Neural progenitor cell (in vitro differentiated cells): ENCODE measurements at regions not wholly inside any gene's neighbourhood (a gene's known extent, or its start where the extent isn't known, plus 50 kb on each side); places are given as distances from the start of the nearest gene placed in this dataset.
A peak's percentile ranks its signal among the peaks of the same experiment; 100 is the strongest.

Experiments
- DNase-seq: peaks from one replicate; pipeline ENCODE4 v3.0.0-alpha.2; 2016; ENCODE audit warnings: low spot score
- H2AFZ ChIP-seq: fragments of 200-600 bp; sonication (generic); replicated peaks from 2 replicates; pipeline ENCODE4 v1.6.1; 2016; ENCODE audit warnings: antibody characterized with exemption
- H3F3A ChIP-seq: fragments of 200-600 bp; sonication (generic); 2 replicates; pipeline ENCODE4 v1.6.1; 2016; ENCODE audit warnings: antibody characterized with exemption, low read depth
- H3K27ac ChIP-seq: fragments of 200-600 bp; sonication (generic); 2 replicates; pipeline ENCODE4 v1.5.1; 2016; ENCODE audit warnings: mild to moderate bottlenecking
- H3K27me3 ChIP-seq: fragments of 200-600 bp; sonication (generic); 2 replicates; pipeline ENCODE4 v1.6.1; 2016; ENCODE audit warnings: mild to moderate bottlenecking, moderate library complexity
- H3K36me3 ChIP-seq: fragments of 200-600 bp; sonication (generic); 2 replicates; pipeline ENCODE4 v1.5.1; 2016
- H3K4me1 ChIP-seq: fragments of 200-600 bp; sonication (generic); 2 replicates; pipeline ENCODE4 v1.6.1; 2016; ENCODE audit warnings: mixed run types
- H3K4me2 ChIP-seq: fragments of 200-600 bp; sonication (generic); 2 replicates; pipeline ENCODE4 v1.6.1; 2016
- H3K4me3 ChIP-seq: fragments of 200-600 bp; sonication (generic); 2 replicates; pipeline ENCODE4 v1.5.1; 2016
- H3K79me2 ChIP-seq: fragments of 200-600 bp; sonication (generic); 2 replicates; pipeline ENCODE4 v1.6.1; 2016; ENCODE audit warnings: low read depth
- H3K9ac ChIP-seq: fragments of 200-600 bp; sonication (generic); 2 replicates; pipeline ENCODE4 v1.6.1; 2016
- H3K9me3 ChIP-seq: fragments of 200-600 bp; sonication (generic); 2 replicates; pipeline ENCODE4 v1.5.1; 2016; ENCODE audit warnings: low read depth
- H4K20me1 ChIP-seq: fragments of 200-600 bp; sonication (generic); 2 replicates; pipeline ENCODE4 v1.6.1; 2016; ENCODE audit warnings: low read depth
- H3K27ac Mint-ChIP-seq: 3 replicates; pipeline ENCODE4 v1.8.0; 2021; ENCODE audit warnings: mixed read lengths
- H3K27me3 Mint-ChIP-seq: 2 replicates; pipeline ENCODE4 v1.8.0; 2022; ENCODE audit warnings: low read depth, mild to moderate bottlenecking, inconsistent platforms, moderate library complexity, mixed read lengths; ENCODE audit not compliant: insufficient read depth
- H3K36me3 Mint-ChIP-seq: 3 replicates; pipeline ENCODE4 v1.8.0; 2021; ENCODE audit warnings: mixed read lengths
- H3K4me1 Mint-ChIP-seq: 3 replicates; pipeline ENCODE4 v1.8.0; 2021; ENCODE audit warnings: mixed read lengths
- H3K4me3 Mint-ChIP-seq: 3 replicates; pipeline ENCODE4 v1.8.0; 2021; ENCODE audit warnings: mild to moderate bottlenecking, moderate library complexity, mixed read lengths
- H3K9me3 Mint-ChIP-seq: 3 replicates; pipeline ENCODE4 v1.8.0; 2020; ENCODE audit warnings: mixed read lengths
- EZH2 ChIP-seq: fragments of 200-600 bp; sonication (generic); IDR thresholded peaks from 2 replicates; pipeline ENCODE4 v1.6.1; 2017; ENCODE audit warnings: antibody characterized with exemption, mild to moderate bottlenecking, moderate library complexity
- EZH2phosphoT487 ChIP-seq: fragments of 200-600 bp; sonication (generic); IDR thresholded peaks from 2 replicates; pipeline ENCODE4 v1.6.1; 2017; ENCODE audit warnings: antibody characterized with exemption
- TF ChIP-seq, protein P1 (sequence below): fragments of 200-600 bp; sonication (generic); IDR thresholded peaks from 2 replicates; pipeline ENCODE4 v1.5.1; 2017; ENCODE audit warnings: antibody characterized with exemption, mild to moderate bottlenecking

DNA sequence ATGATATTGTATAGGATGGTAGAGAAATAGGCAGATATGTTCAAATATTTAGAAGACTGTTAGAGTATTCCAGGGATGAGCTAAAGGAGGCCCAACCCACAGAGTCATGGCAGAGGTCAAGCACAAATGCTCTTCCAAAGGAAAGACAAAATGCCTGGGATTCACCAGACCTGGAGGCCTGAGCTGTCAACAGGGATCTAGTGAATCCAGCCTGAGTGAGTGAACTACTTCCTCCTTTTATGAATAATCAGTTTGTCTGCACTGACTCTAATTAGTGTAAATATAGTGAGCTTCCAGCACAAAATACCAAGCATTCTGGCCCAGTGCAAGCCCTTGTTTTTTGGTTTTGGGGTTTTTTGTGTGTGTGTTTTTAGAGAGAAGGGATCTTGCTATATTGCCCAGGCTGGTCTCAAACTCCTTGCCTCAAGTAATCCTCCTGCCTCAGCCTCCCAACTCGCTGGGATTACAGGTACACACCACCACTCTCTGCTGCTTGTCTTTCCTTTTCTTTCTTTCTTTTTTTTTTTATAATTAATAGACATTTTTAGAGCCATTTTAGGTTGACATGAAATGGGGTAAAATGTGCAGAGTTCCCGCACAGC, 244.4 kb downstream of the SKIDA1 start:
- Histone ChIP-seq H3K4me2 (no peak overlapping the region), H3K4me3 (no peak overlapping the region)
- H3K4me1 Mint-ChIP-seq: peaks cover 56% of the 10 kb centered on the region

DNA sequence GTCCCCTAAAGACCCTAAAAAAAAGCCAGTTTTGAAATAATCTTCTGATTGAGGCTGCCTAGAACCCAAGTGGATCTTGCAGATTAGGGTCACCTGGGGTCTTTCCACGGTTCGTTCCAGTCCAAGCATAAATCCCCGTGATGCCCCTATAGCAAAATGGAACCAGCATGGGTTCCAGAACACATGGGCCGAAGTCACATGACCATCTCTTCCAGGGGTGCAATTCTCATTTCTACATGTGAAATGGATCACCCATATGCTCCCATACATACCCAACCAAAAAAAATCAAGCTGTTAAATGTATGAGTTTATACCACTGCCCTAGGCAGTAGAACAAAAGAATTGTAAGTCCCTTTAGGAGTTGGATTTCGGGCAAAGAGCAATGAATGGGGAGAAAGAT, 245.4 kb downstream of the SKIDA1 start:
- Mint-ChIP-seq H3K4me1 (peaks cover 49% of the 10 kb centered on the region), H3K4me3 (no peak overlapping the region)

More for the DNA sequence above, 244.4 kb downstream of the SKIDA1 start:
- Mint-ChIP-seq H3K4me3 (no peak overlapping the region), H3K9me3 (peaks cover 4% of the 10 kb centered on the region), H3K27me3 (peaks cover 4% of the 10 kb centered on the region), H3K27ac (no peak overlapping the region), H3K36me3 (peaks cover 2% of the 10 kb centered on the region)
- peaks cover 43% of the 10 kb centered on the region for H3K4me1 ChIP-seq
- H3K27me3 ChIP-seq: no peaks in the 10 kb centered on the region
- H2AFZ ChIP-seq: no peak overlapping the region
- H3K27ac ChIP-seq: peak overlapping the region; percentile 91
- DNase-seq: no peak
- H3K9ac ChIP-seq: no peak overlapping the region
- peaks cover 53% of the 10 kb centered on the region for H3F3A ChIP-seq
- H4K20me1 ChIP-seq: peaks cover 5% of the 10 kb centered on the region
- H3K79me2 ChIP-seq: peaks cover 100% of the 10 kb centered on the region
- no peak for TF ChIP-seq EZH2
- TF ChIP-seq EZH2phosphoT487: no peak
- TF ChIP-seq, protein P1, sequence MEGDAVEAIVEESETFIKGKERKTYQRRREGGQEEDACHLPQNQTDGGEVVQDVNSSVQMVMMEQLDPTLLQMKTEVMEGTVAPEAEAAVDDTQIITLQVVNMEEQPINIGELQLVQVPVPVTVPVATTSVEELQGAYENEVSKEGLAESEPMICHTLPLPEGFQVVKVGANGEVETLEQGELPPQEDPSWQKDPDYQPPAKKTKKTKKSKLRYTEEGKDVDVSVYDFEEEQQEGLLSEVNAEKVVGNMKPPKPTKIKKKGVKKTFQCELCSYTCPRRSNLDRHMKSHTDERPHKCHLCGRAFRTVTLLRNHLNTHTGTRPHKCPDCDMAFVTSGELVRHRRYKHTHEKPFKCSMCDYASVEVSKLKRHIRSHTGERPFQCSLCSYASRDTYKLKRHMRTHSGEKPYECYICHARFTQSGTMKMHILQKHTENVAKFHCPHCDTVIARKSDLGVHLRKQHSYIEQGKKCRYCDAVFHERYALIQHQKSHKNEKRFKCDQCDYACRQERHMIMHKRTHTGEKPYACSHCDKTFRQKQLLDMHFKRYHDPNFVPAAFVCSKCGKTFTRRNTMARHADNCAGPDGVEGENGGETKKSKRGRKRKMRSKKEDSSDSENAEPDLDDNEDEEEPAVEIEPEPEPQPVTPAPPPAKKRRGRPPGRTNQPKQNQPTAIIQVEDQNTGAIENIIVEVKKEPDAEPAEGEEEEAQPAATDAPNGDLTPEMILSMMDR: no peak
- H3K36me3 ChIP-seq: no peaks in the 10 kb centered on the region
- no peaks in the 10 kb centered on the region for H3K9me3 ChIP-seq

DNA sequence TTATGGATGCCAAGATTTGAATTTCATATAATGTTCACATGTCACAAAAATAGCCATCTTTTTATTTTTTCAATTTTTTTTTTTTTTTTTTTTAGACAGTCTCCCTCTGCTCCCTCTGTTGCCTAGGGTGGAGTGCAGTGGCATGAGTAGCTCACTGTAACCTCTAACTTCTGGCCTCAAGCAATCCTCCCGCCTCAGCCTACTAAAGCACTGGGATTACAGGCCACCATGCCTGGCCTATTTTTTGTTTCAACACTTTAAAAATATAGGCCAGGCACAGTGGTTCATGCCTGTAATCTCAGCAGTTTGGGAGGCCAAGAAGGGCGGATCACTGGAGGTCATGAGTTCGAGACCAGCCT, 246.3 kb downstream of the SKIDA1 start:
- Mint-ChIP-seq H3K9me3 (peaks cover 6% of the 10 kb centered on the region), H3K4me1 (peaks cover 40% of the 10 kb centered on the region), H3K36me3 (peaks cover 5% of the 10 kb centered on the region), H3K4me3 (no peak overlapping the region), H3K27ac (no peak overlapping the region), H3K27me3 (peaks cover 5% of the 10 kb centered on the region)
- H3K36me3 ChIP-seq: no peaks in the 10 kb centered on the region
- H3F3A ChIP-seq: peaks cover 46% of the 10 kb centered on the region
- no peak overlapping the region for H3K27ac ChIP-seq
- TF ChIP-seq EZH2phosphoT487 (no peak), EZH2 (no peak)
- TF ChIP-seq, protein P1: no peak
- H3K27me3 ChIP-seq: no peaks in the 10 kb centered on the region
- H3K9ac ChIP-seq: no peak overlapping the region
- H3K4me3 ChIP-seq: no peak overlapping the region
- H3K79me2 ChIP-seq: peaks cover 87% of the 10 kb centered on the region
- no peaks in the 10 kb centered on the region for H3K9me3 ChIP-seq
- peaks cover 28% of the 10 kb centered on the region for H3K4me1 ChIP-seq
- DNase-seq: no peak
- H3K4me2 ChIP-seq: no peak overlapping the region
- H4K20me1 ChIP-seq: peaks cover 5% of the 10 kb centered on the region
- H2AFZ ChIP-seq: no peak overlapping the region

More for the DNA sequence above, 245.4 kb downstream of the SKIDA1 start:
- H3K4me2 ChIP-seq: no peak overlapping the region
- no peaks in the 10 kb centered on the region for H3K36me3 ChIP-seq
- peaks cover 6% of the 10 kb centered on the region for H3K9me3 Mint-ChIP-seq
- peak overlapping the region; percentile 34 for H3K27ac ChIP-seq
- no peak for DNase-seq
- no peak overlapping the region for H3K9ac ChIP-seq
- H3K79me2 ChIP-seq: peaks cover 92% of the 10 kb centered on the region
- H3K4me1 ChIP-seq: peaks cover 36% of the 10 kb centered on the region
- H3K9me3 ChIP-seq: no peaks in the 10 kb centered on the region
- H3F3A ChIP-seq: peaks cover 53% of the 10 kb centered on the region
- no peak overlapping the region for H3K4me3 ChIP-seq
- peaks cover 5% of the 10 kb centered on the region for H3K27me3 Mint-ChIP-seq
- H4K20me1 ChIP-seq: peaks cover 5% of the 10 kb centered on the region
- H2AFZ ChIP-seq: no peak overlapping the region
- no peaks in the 10 kb centered on the region for H3K27me3 ChIP-seq
- no peak overlapping the region for H3K27ac Mint-ChIP-seq
- peaks cover 5% of the 10 kb centered on the region for H3K36me3 Mint-ChIP-seq
- TF ChIP-seq EZH2phosphoT487 (no peak), EZH2 (no peak)
- TF ChIP-seq, protein P1: no peak
